Trophoblast cell (in vitro differentiated cells and primary cell): ENCODE measurements at regions not wholly inside any gene's neighbourhood (a gene's known extent, or its start where the extent isn't known, plus 50 kb on each side); places are given as distances from the start of the nearest gene placed in this dataset.

Experiments
- DNase-seq, 2 donors: peaks; one replicate each; pipeline ENCODE4 v3.0.0-alpha.2; 2016
- H2AFZ ChIP-seq: 2 replicates; pipeline ENCODE4 v1.6.1; 2013; ENCODE audit warnings: low read length, moderate library complexity, mild to moderate bottlenecking; ENCODE audit not compliant: insufficient read depth, poor library complexity
- H2AK5ac ChIP-seq: 2 replicates; pipeline ENCODE4 v1.6.1; 2013; ENCODE audit warnings: mild to moderate bottlenecking, low read length
- H2BK120ac ChIP-seq: 2 replicates; pipeline ENCODE4 v1.6.1; 2013; ENCODE audit warnings: low read length, mild to moderate bottlenecking, moderate library complexity; ENCODE audit not compliant: insufficient read depth, poor library complexity
- H2BK12ac ChIP-seq: 2 replicates; pipeline ENCODE4 v1.6.1; 2013; ENCODE audit warnings: mild to moderate bottlenecking, low read length, moderate library complexity
- H2BK5ac ChIP-seq: 2 replicates; pipeline ENCODE4 v1.6.1; 2013; ENCODE audit warnings: low read length, low read depth, moderate library complexity, mild to moderate bottlenecking; ENCODE audit not compliant: poor library complexity
- H3K14ac ChIP-seq: 2 replicates; pipeline ENCODE4 v1.6.1; 2013; ENCODE audit warnings: mild to moderate bottlenecking, low read length
- H3K18ac ChIP-seq: 2 replicates; pipeline ENCODE4 v1.6.1; 2013; ENCODE audit warnings: mild to moderate bottlenecking, low read length
- H3K23ac ChIP-seq: 2 replicates; pipeline ENCODE4 v1.6.1; 2013; ENCODE audit warnings: low read length
- H3K27ac ChIP-seq: 2 replicates; pipeline ENCODE4 v1.5.1; 2013; ENCODE audit warnings: low read depth, mild to moderate bottlenecking, inconsistent platforms, low read length, moderate library complexity
- H3K27me3 ChIP-seq: 2 replicates; pipeline ENCODE4 v1.6.1; 2013; ENCODE audit warnings: inconsistent platforms, mild to moderate bottlenecking, low read length, moderate library complexity; ENCODE audit not compliant: insufficient read depth
- H3K36me3 ChIP-seq, 2 experiments: 1 replicate in 1 of 2; 2 replicates in 1 of 2; pipeline ENCODE4 v1.6.1; 2013; ENCODE audit warnings: low read length in 2 of 2, mild to moderate bottlenecking in 2 of 2, moderate library complexity in 1 of 2; ENCODE audit not compliant: insufficient read depth in 2 of 2, control insufficient read depth in 1 of 2
- H3K4ac ChIP-seq: 2 replicates; pipeline ENCODE4 v1.6.1; 2013; ENCODE audit warnings: low read depth, mild to moderate bottlenecking, low read length, moderate library complexity
- H3K4me1 ChIP-seq, 2 experiments: 1 replicate in 1 of 2; 2 replicates in 1 of 2; pipeline ENCODE4 v1.6.1; 2013; ENCODE audit warnings: low read length in 2 of 2, mild to moderate bottlenecking in 2 of 2, moderate library complexity in 1 of 2; ENCODE audit not compliant: insufficient read depth in 2 of 2, control insufficient read depth in 1 of 2
- H3K4me2 ChIP-seq: 2 replicates; pipeline ENCODE4 v1.6.1; 2013; ENCODE audit warnings: inconsistent platforms, mild to moderate bottlenecking, low read length, moderate library complexity
- H3K4me3 ChIP-seq: 2 replicates; pipeline ENCODE4 v1.5.1; 2013; ENCODE audit warnings: mild to moderate bottlenecking, low read depth, low read length, inconsistent platforms
- H3K79me1 ChIP-seq: one replicate; pipeline ENCODE4 v1.6.1; 2013; ENCODE audit warnings: low read length
- H3K79me2 ChIP-seq: 2 replicates; pipeline ENCODE4 v1.6.1; 2013; ENCODE audit warnings: low read length, mild to moderate bottlenecking; ENCODE audit not compliant: control insufficient read depth, insufficient read depth, poor library complexity
- H3K9ac ChIP-seq: 2 replicates; pipeline ENCODE4 v1.6.1; 2013; ENCODE audit warnings: mild to moderate bottlenecking, low read length
- H3K9me3 ChIP-seq: 2 replicates; pipeline ENCODE4 v1.6.1; 2013; ENCODE audit warnings: low read depth, mild to moderate bottlenecking, control low read depth, inconsistent platforms, low read length; ENCODE audit not compliant: insufficient read depth
- H4K12ac ChIP-seq: 2 replicates; pipeline ENCODE4 v1.6.1; 2013; ENCODE audit warnings: low read depth, mild to moderate bottlenecking, low read length, moderate library complexity
- H4K8ac ChIP-seq: 2 replicates; pipeline ENCODE4 v1.6.1; 2013; ENCODE audit warnings: low read depth, mild to moderate bottlenecking, low read length, moderate library complexity
- H4K91ac ChIP-seq: one replicate; pipeline ENCODE4 v1.6.1; 2013; ENCODE audit warnings: low read depth, mild to moderate bottlenecking, low read length, moderate library complexity
- WGBS: extraction: QIAGEN DNeasy Blood & Tissue Kit; methylation state at CpG from one replicate; pipeline ENCODE4 v1.1.7; 2013; ENCODE audit warnings: missing lambda C conversion rate; ENCODE audit not compliant: insufficient read length, insufficient coverage; ENCODE audit errors: extremely low coverage; 5-methylcytosine and 5-hydroxymethylcytosine counted together

DNA sequence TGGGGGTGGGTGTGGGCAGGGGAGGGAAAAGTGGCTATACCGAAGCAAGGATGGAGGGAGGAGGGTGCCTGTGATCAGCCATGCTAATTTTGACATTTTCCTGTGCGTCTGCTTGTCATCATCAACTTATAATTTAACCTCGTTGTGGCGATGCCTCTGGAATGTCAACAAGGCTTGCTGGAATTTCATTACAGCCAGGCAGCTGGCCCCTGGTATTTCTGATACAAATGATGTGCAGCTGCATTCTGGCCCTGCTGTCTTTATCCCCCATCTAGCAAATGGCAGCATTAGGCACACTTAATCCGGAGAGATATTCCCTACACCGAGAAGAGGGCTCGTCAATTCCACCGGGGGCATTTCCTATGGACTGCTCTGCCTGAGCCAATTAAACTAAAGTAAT is 278.3 kb upstream of the CCL2 start:
- no peaks in the 10 kb centered on the region for H3K79me2 ChIP-seq
- no peak overlapping the region for H3K4ac ChIP-seq
- H2AK5ac ChIP-seq = no peak overlapping the region
- peaks cover 2% of the 10 kb centered on the region for H3K9me3 ChIP-seq
- no peak overlapping the region for H3K9ac ChIP-seq
- H2BK120ac ChIP-seq = no peak overlapping the region
- H2BK12ac ChIP-seq = no peak overlapping the region
- H4K8ac ChIP-seq = no peak overlapping the region
- no peaks in the 10 kb centered on the region for H3K27me3 ChIP-seq
- no peak overlapping the region for H4K91ac ChIP-seq
- no peak overlapping the region for H3K4me3 ChIP-seq
- H3K14ac ChIP-seq = no peak overlapping the region
- no peak overlapping the region for H2AFZ ChIP-seq
- no peak overlapping the region for H3K18ac ChIP-seq
- no peak overlapping the region for H3K23ac ChIP-seq
- H4K12ac ChIP-seq = no peak overlapping the region
- H3K36me3 ChIP-seq = no peaks in the 10 kb centered on the region
- no peak overlapping the region for H3K4me2 ChIP-seq
- H3K4me1 ChIP-seq = peaks cover 0 to 5% of the 10 kb centered on the region in 2 experiments
- no CpG with 5 or more reads among the region's 8 CpGs for WGBS
- no peaks in the 10 kb centered on the region for H3K79me1 ChIP-seq
- no peak overlapping the region for H3K27ac ChIP-seq
- H2BK5ac ChIP-seq = no peak overlapping the region
- DNase-seq = no peak

DNA sequence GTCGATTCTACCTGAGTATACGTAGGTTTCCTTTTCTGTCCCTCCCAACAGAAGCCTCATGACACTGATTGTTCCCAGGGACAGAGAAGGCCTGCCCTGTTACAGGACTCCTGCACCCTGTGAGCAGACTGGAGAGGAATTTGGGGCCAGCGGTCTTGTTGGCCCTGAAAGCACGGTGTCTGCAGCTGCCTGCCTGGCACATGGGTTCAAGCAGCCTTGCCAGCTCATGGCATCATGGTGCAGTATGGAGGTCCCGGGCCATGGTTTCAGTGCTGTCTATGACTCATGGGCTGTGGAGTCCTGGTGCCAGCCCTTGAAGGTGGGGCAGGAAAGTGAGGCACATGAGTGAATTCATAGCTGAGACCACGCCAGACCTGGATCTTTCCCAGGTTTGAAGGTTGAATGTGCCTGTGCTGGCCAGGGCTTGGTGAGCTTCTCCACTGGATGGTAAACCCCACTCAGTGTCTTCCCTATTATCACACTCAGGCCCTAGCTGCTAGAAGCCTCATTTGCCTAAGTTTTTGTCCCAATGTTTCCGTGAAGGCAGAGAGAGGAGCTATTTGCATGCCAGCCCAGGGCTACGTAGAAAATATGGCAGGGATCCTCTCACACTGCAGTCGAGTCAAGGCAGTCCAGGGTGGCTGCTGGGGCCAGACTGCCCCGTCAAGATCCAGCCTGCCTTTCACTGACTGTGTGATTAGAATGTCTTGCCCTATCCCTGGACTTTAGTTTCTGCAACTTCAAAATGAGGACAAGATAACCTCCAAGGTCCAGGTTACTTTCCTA is 277.2 kb upstream of the CCL2 start:
- H3K9ac ChIP-seq = no peak overlapping the region
- H2BK5ac ChIP-seq = no peak overlapping the region
- H3K4me2 ChIP-seq = no peak overlapping the region
- H3K14ac ChIP-seq = no peak overlapping the region
- no peak overlapping the region for H4K8ac ChIP-seq
- no peak overlapping the region for H3K23ac ChIP-seq
- no peak overlapping the region for H2BK120ac ChIP-seq
- H4K12ac ChIP-seq = no peak overlapping the region
- H3K4ac ChIP-seq = no peak overlapping the region
- no peak overlapping the region for H3K18ac ChIP-seq
- peaks cover 0 to 5% of the 10 kb centered on the region in 2 experiments for H3K4me1 ChIP-seq
- no peaks in the 10 kb centered on the region for H3K79me1 ChIP-seq
- no CpG with 5 or more reads among the region's 10 CpGs for WGBS
- peaks cover 2% of the 10 kb centered on the region for H3K9me3 ChIP-seq
- no peak overlapping the region for H2AFZ ChIP-seq
- no peak overlapping the region for H2BK12ac ChIP-seq
- DNase-seq = no peak
- no peaks in the 10 kb centered on the region for H3K27me3 ChIP-seq
- H3K4me3 ChIP-seq = no peak overlapping the region
- H4K91ac ChIP-seq = no peak overlapping the region
- no peaks in the 10 kb centered on the region for H3K79me2 ChIP-seq
- H3K36me3 ChIP-seq = no peaks in the 10 kb centered on the region
- no peak overlapping the region for H3K27ac ChIP-seq
- H2AK5ac ChIP-seq = no peak overlapping the region

DNA sequence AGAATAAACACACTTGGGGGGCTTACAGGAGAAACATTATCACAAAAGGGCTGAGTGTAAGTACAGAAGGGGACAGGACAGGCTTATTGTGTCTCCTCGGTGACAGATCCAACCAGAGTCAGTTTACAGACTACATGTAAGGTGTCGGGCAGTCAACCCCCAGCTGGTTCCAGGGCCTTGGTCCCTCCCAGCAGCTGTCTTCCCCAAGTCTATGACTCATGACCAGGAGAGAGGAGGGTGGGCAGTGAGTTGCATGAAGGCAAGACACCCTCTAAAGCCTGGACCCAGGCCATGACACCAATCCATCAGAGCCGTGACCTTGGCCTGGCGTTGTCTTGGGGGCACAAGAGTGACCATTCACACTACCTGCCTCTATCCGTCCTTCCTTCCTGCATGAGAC is 276.2 kb upstream of the CCL2 start:
- no peak overlapping the region for H2BK120ac ChIP-seq
- no peak overlapping the region for H4K91ac ChIP-seq
- H4K12ac ChIP-seq = no peak overlapping the region
- no peaks in the 10 kb centered on the region for H3K27me3 ChIP-seq
- H3K23ac ChIP-seq = no peak overlapping the region
- peaks cover 2% of the 10 kb centered on the region for H3K9me3 ChIP-seq
- H3K79me2 ChIP-seq = no peaks in the 10 kb centered on the region
- no CpG with 5 or more reads among the region's 5 CpGs for WGBS
- H2BK5ac ChIP-seq = no peak overlapping the region
- H2AFZ ChIP-seq = no peak overlapping the region
- no peak overlapping the region for H3K4ac ChIP-seq
- no peak overlapping the region for H4K8ac ChIP-seq
- no peak overlapping the region for H3K18ac ChIP-seq
- H3K79me1 ChIP-seq = no peaks in the 10 kb centered on the region
- H3K4me1 ChIP-seq = peaks cover 0 to 5% of the 10 kb centered on the region in 2 experiments
- no peak overlapping the region for H3K27ac ChIP-seq
- H3K14ac ChIP-seq = no peak overlapping the region
- H3K9ac ChIP-seq = no peak overlapping the region
- no peaks in the 10 kb centered on the region for H3K36me3 ChIP-seq
- H2BK12ac ChIP-seq = no peak overlapping the region
- H3K4me2 ChIP-seq = no peak overlapping the region
- H2AK5ac ChIP-seq = no peak overlapping the region
- no peak for DNase-seq
- H3K4me3 ChIP-seq = no peak overlapping the region

DNA sequence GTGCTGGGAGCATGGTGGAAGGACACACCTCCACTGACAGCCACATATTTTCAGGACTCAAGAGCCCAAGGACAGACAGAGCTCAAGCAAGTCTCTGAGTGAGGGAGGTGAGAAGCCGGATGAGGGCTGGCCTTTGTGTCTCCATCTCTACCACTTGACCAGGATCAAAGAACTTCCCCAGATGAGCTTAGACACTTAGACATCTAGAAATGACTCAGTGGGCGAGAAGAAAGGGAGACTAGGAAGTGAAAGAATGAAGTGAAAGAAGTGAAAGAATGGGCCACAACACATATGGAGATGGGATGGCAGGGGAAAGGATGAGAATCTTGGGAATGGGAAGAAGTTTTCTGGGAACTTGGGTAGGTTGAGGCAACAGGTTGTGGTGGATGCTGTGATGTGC is 274.9 kb upstream of the CCL2 start:
- Histone ChIP-seq H3K9ac (no peak overlapping the region), H3K4me1 (peaks cover 0 to 5% of the 10 kb centered on the region in 2 experiments), H3K14ac (no peak overlapping the region), H2AK5ac (no peak overlapping the region), H3K4me2 (no peak overlapping the region), H3K4ac (no peak overlapping the region), H3K9me3 (no peaks in the 10 kb centered on the region), H4K91ac (no peak overlapping the region), H3K79me2 (no peaks in the 10 kb centered on the region), H3K18ac (no peak overlapping the region), H2BK12ac (no peak overlapping the region), H3K36me3 (no peaks in the 10 kb centered on the region), H4K12ac (no peak overlapping the region), H2AFZ (no peak overlapping the region), H3K23ac (no peak overlapping the region), H3K79me1 (no peaks in the 10 kb centered on the region), H3K4me3 (no peak overlapping the region), H3K27ac (no peak overlapping the region), H3K27me3 (no peaks in the 10 kb centered on the region), H4K8ac (no peak overlapping the region), H2BK5ac (no peak overlapping the region), H2BK120ac (no peak overlapping the region)
- no CpG with 5 or more reads among the region's 2 CpGs for WGBS
- no peak for DNase-seq
